Neural progenitor cell (in vitro differentiated cells): ENCODE measurements at regions not wholly inside any gene's neighbourhood (a gene's known extent, or its start where the extent isn't known, plus 50 kb on each side); places are given as distances from the start of the nearest gene placed in this dataset.

Experiments used
- EZH2phosphoT487 ChIP-seq: fragments of 200-600 bp; sonication (generic); IDR thresholded peaks from 2 replicates; pipeline ENCODE4 v1.6.1; 2017; ENCODE audit warnings: antibody characterized with exemption
- TF ChIP-seq, protein P1 (sequence below): fragments of 200-600 bp; sonication (generic); IDR thresholded peaks from 2 replicates; pipeline ENCODE4 v1.5.1; 2017; ENCODE audit warnings: antibody characterized with exemption, mild to moderate bottlenecking

DNA sequence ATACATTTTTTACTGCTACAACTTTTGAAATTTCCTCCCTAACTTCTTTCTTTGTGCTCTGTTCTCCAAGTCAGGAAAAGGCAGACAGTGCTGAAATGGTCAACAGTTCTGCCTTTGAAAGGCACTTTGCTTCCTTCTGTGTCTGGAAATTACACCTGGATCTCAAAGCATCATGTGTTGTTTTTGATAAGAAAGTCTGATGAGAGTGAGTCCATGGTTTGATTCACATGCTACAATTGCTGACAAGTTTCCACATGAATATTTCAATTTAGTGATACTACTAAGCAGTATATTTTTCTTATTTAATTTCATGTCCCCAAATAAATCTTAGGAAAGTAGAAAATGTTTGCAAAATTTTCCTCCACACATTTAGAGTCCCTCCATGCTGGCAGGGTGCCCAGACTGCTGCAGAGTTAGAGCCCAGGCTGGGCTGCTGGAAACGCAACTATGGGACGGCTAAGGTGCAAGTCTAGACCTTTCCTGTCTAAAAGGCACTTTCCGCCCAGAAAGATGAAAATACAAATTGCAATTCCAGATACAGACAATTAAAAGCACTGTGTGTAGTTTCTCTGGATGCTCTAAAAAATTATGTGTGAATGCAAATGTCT lies 96.6 kb upstream of the RUNX1 start:
- TF ChIP-seq, protein P1, sequence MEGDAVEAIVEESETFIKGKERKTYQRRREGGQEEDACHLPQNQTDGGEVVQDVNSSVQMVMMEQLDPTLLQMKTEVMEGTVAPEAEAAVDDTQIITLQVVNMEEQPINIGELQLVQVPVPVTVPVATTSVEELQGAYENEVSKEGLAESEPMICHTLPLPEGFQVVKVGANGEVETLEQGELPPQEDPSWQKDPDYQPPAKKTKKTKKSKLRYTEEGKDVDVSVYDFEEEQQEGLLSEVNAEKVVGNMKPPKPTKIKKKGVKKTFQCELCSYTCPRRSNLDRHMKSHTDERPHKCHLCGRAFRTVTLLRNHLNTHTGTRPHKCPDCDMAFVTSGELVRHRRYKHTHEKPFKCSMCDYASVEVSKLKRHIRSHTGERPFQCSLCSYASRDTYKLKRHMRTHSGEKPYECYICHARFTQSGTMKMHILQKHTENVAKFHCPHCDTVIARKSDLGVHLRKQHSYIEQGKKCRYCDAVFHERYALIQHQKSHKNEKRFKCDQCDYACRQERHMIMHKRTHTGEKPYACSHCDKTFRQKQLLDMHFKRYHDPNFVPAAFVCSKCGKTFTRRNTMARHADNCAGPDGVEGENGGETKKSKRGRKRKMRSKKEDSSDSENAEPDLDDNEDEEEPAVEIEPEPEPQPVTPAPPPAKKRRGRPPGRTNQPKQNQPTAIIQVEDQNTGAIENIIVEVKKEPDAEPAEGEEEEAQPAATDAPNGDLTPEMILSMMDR: no peak
- TF ChIP-seq EZH2phosphoT487: no peak
